ENCODE measurements at regions not wholly inside any gene's neighbourhood (a gene's known extent, or its start where the extent isn't known, plus 50 kb on each side); places are given as distances from the start of the nearest gene placed in this dataset.
"Not testable (repeated sequence)": the region's sequence is repeated elsewhere in the genome, so short reads cannot be mapped to it uniquely, and the experiment has no call there.

DNA sequence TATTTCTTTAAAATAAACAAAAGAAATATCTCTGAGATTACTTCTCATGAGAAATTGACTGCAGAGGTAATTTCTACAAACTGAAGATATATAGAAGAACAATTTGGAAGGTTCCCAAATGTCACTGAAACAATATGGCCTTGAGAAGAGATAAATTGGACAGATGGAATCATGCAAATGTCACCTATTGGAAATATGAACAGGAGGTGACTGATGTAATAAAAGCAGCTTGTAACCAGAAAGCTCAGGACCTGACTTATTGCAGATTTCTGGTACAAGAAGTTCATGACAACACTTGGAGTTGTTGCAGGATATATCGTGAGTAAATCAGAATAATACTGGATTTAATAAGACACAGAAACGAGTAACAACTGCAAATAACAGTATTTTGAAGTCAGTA is 93.3 kb upstream of the TRHDE start (continued):
- TF ChIP-seq, protein P1, sequence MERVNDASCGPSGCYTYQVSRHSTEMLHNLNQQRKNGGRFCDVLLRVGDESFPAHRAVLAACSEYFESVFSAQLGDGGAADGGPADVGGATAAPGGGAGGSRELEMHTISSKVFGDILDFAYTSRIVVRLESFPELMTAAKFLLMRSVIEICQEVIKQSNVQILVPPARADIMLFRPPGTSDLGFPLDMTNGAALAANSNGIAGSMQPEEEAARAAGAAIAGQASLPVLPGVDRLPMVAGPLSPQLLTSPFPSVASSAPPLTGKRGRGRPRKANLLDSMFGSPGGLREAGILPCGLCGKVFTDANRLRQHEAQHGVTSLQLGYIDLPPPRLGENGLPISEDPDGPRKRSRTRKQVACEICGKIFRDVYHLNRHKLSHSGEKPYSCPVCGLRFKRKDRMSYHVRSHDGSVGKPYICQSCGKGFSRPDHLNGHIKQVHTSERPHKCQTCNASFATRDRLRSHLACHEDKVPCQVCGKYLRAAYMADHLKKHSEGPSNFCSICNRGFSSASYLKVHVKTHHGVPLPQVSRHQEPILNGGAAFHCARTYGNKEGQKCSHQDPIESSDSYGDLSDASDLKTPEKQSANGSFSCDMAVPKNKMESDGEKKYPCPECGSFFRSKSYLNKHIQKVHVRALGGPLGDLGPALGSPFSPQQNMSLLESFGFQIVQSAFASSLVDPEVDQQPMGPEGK (CRISPR knock-in tag; IDR thresholded peaks at IDR 0.05; ENCODE audit: borderline replicate concordance) = no peak
- TF ChIP-seq ZNF70 (CRISPR knock-in tag; IDR thresholded peaks at IDR 0.05) = no peak
- TF ChIP-seq SNAI2 (CRISPR knock-in tag; IDR thresholded peaks at IDR 0.05) = no peak
- TF ChIP-seq RARB (CRISPR knock-in tag; IDR thresholded peaks at IDR 0.05) = no peak
- TF ChIP-seq ZNF565 (CRISPR knock-in tag; conservative IDR thresholded peaks at IDR 0.05; ENCODE audit: low read depth) = no peak
- TF ChIP-seq ZC3H10 (CRISPR knock-in tag; IDR thresholded peaks at IDR 0.05) = no peak
- no peak for TF ChIP-seq PPARA (CRISPR knock-in tag; IDR thresholded peaks at IDR 0.05; ENCODE audit: borderline replicate concordance)
- TF ChIP-seq BACH2 (CRISPR knock-in tag; IDR thresholded peaks at IDR 0.05; ENCODE audit: borderline replicate concordance) = no peak
- TF ChIP-seq ZNF8 (CRISPR knock-in tag; IDR thresholded peaks at IDR 0.05) = no peak
- TF ChIP-seq, protein P2, sequence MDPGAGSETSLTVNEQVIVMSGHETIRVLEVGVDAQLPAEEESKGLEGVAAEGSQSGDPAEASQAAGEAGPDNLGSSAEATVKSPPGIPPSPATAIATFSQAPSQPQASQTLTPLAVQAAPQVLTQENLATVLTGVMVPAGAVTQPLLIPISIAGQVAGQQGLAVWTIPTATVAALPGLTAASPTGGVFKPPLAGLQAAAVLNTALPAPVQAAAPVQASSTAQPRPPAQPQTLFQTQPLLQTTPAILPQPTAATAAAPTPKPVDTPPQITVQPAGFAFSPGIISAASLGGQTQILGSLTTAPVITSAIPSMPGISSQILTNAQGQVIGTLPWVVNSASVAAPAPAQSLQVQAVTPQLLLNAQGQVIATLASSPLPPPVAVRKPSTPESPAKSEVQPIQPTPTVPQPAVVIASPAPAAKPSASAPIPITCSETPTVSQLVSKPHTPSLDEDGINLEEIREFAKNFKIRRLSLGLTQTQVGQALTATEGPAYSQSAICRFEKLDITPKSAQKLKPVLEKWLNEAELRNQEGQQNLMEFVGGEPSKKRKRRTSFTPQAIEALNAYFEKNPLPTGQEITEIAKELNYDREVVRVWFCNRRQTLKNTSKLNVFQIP (CRISPR knock-in tag; IDR thresholded peaks at IDR 0.05; ENCODE audit: borderline replicate concordance, low read depth) = no peak
- no peak for TF ChIP-seq TOX (CRISPR knock-in tag; IDR thresholded peaks at IDR 0.05; ENCODE audit: borderline replicate concordance)
- no peak for TF ChIP-seq ISL1 (CRISPR knock-in tag; IDR thresholded peaks at IDR 0.05)
- no peak for TF ChIP-seq ESRRG (CRISPR knock-in tag; IDR thresholded peaks at IDR 0.05)

DNA sequence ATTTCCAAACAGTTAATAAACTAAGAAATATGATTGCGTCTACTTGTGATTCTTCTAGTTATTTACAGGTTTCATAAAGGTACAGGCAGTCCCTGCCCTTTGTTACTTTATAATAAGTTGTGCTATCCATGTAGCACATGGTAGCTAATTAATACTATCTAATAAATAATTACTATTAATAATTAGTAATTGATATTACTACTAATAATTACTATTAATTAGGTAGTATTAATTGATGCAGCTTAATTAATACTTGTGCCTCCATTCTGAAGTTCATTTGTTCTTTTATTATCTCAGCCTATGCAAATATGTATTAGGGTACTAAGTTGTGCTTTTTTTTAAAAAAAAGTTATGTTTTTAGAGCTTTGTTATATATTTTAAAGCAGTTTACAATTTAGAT is 92.3 kb upstream of the TRHDE start:
- ATAC-seq = no peak
- TF ChIP-seq PPARA (CRISPR knock-in tag; IDR thresholded peaks at IDR 0.05; ENCODE audit: borderline replicate concordance) (no peak), ZNF8 (CRISPR knock-in tag; IDR thresholded peaks at IDR 0.05) (no peak), CSDC2 (CRISPR knock-in tag; IDR thresholded peaks at IDR 0.05) (no peak), OSR1 (CRISPR knock-in tag; IDR thresholded peaks at IDR 0.05) (no peak), ZNF70 (CRISPR knock-in tag; IDR thresholded peaks at IDR 0.05) (no peak), ESRRG (CRISPR knock-in tag; IDR thresholded peaks at IDR 0.05) (no peak), GLIS3 (CRISPR knock-in tag; IDR thresholded peaks at IDR 0.05) (no peak), ARNTL (CRISPR knock-in tag; IDR thresholded peaks at IDR 0.05; ENCODE audit: borderline replicate concordance, low read depth) (no peak)
- TF ChIP-seq, protein P3, sequence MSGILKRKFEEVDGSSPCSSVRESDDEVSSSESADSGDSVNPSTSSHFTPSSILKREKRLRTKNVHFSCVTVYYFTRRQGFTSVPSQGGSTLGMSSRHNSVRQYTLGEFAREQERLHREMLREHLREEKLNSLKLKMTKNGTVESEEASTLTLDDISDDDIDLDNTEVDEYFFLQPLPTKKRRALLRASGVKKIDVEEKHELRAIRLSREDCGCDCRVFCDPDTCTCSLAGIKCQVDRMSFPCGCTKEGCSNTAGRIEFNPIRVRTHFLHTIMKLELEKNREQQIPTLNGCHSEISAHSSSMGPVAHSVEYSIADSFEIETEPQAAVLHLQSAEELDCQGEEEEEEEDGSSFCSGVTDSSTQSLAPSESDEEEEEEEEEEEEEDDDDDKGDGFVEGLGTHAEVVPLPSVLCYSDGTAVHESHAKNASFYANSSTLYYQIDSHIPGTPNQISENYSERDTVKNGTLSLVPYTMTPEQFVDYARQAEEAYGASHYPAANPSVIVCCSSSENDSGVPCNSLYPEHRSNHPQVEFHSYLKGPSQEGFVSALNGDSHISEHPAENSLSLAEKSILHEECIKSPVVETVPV (CRISPR knock-in tag; IDR thresholded peaks at IDR 0.05) = no peak
- TF ChIP-seq, protein P2 (CRISPR knock-in tag; IDR thresholded peaks at IDR 0.05; ENCODE audit: borderline replicate concordance, low read depth) = no peak

DNA sequence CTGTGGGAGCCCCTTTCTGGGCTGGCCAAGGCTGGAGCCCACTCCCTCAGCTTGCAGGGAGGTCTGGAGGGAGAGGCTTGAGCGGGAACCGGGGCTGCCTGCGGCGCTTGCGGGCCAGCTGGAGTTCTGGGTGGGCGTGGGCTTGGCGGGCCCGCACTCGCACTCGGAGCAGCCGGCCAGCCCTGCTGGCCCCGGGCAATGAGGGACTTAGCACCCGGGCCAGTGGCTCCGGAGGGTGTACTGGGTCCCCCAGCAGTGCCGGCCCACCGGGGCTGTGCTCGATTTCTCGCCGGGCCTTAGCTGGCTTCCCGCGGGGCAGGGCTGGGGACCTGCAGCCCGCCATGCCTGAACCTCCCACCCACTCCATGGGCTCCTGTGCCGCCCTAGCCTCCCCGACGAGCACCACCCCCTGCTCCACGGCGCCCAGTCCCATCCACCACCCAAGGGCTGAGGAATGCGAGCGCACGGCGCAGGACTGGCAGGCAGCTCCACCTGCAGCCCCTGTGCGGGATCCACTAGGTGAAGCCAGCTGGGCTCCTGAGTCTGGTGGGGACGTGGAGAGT is 87.1 kb upstream of the TRHDE start:
- ATAC-seq = not testable (repeated sequence)

DNA sequence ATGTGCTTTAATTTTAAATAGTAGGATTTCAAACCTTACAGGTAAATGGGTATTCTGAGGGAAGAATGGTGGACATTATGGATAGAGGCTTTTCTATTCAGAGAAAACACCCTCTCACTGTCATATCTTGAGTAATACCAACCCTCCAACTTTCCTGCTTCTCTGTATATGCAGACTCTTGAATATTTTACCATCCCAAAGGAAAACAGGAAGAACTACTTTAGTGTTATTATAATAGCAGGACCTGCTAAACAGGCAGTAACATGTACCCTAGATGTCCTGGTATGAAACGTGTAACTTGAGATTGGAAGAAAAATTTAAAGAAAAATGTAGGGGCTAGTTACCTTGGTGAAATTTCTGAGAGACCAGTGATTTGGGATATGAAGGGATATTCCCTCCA is 82.9 kb upstream of the TRHDE start:
- TF ChIP-seq TOX (CRISPR knock-in tag; IDR thresholded peaks at IDR 0.05; ENCODE audit: borderline replicate concordance) (no peak), ZNF70 (CRISPR knock-in tag; IDR thresholded peaks at IDR 0.05) (no peak), SNAI2 (CRISPR knock-in tag; IDR thresholded peaks at IDR 0.05) (no peak), RARB (CRISPR knock-in tag; IDR thresholded peaks at IDR 0.05) (no peak), ESRRG (CRISPR knock-in tag; IDR thresholded peaks at IDR 0.05) (no peak), ZFP3 (CRISPR knock-in tag; IDR thresholded peaks at IDR 0.05) (no peak), PPARA (CRISPR knock-in tag; IDR thresholded peaks at IDR 0.05; ENCODE audit: borderline replicate concordance) (no peak), OSR1 (CRISPR knock-in tag; IDR thresholded peaks at IDR 0.05) (no peak)
- TF ChIP-seq, protein P3 (CRISPR knock-in tag; IDR thresholded peaks at IDR 0.05) = no peak
- no peak for ATAC-seq
